ENCODE measurements at regions not wholly inside any gene's neighbourhood (a gene's known extent, or its start where the extent isn't known, plus 50 kb on each side); places are given as distances from the start of the nearest gene placed in this dataset.

- ChIA-PET RAD21 (ENCODE audit: unreplicated experiment) (no interaction called here), SMC1A (ENCODE audit: uncharacterized antibody, unreplicated experiment) (interaction anchor here (0.8 to 2.5 kb wide), 2 partner anchors 14 to 75 kb away, joined by 3 to 7 read pairs; no protein-coding TSS in a partner anchor), CTCF (no interaction called here), POLR2A (no interaction called here)
- H3K27me3 ChIP-seq (replicated peaks in 1 of 2; ENCODE audit: control insufficient read depth in 2 of 2, insufficient read depth in 2 of 2, low read length in 1 of 2) = no peaks in the 10 kb centered on the region
- TF ChIP-seq SUPT20H (IDR thresholded peaks at IDR 0.05; ENCODE audit: borderline replicate concordance, control insufficient read depth, low read depth, low read length) (no peak), PAX8 (IDR thresholded peaks at IDR 0.05) (no peak), SRF (IDR thresholded peaks at IDR 0.05; ENCODE audit: low read depth in 2 of 2, low read length in 2 of 2) (no peak), MYC (IDR thresholded peaks at IDR 0.05; ENCODE audit: insufficient read depth, insufficient read length, insufficient replicate concordance, low read length, severe bottlenecking) (no peak), EP300 (IDR thresholded peaks at IDR 0.05; ENCODE audit: borderline replicate concordance in 1 of 2, control insufficient read depth in 1 of 2, low read depth in 2 of 2, low read length in 2 of 2) (no peak), EZH2 (IDR thresholded peaks at IDR 0.05; ENCODE audit: borderline replicate concordance, control insufficient read depth, low read depth, low read length) (no peak), RFX5 (IDR thresholded peaks at IDR 0.05; ENCODE audit: low read depth, low read length) (no peak), MTA3 (IDR thresholded peaks at IDR 0.05; ENCODE audit: borderline replicate concordance, low read length) (no peak), STAT3 (IDR thresholded peaks at IDR 0.05; ENCODE audit: low read depth, low read length) (no peak), HDAC2 (IDR thresholded peaks at IDR 0.05) (no peak), SMAD5 (IDR thresholded peaks at IDR 0.05; ENCODE audit: low read depth) (no peak), ZBTB4 (CRISPR knock-in tag; IDR thresholded peaks at IDR 0.05) (no peak), BCL3 (IDR thresholded peaks at IDR 0.05; ENCODE audit: borderline replicate concordance, insufficient read depth, low read depth, low read length, poor library complexity, severe bottlenecking) (no peak)
- intact Hi-C loops (cut with micrococcal nuclease; ENCODE audit: unreplicated experiment) = no loop called here
- H2AFZ ChIP-seq (ENCODE audit: control insufficient read depth, low read depth, low read length) = no peak overlapping the region
- no peaks in the 10 kb centered on the region for H4K20me1 ChIP-seq (ENCODE audit: control insufficient read depth, insufficient read depth)
- ATAC-seq (no peak), FAIRE-seq (no peak), DNase-seq (ENCODE audit: low read depth, low spot score) (no peak)
- no peaks in the 10 kb centered on the region for H3K4me1 ChIP-seq (ENCODE audit: control insufficient read depth, insufficient read depth, low read length)
- no peaks in the 10 kb centered on the region for H3K79me2 ChIP-seq (ENCODE audit: control insufficient read depth, insufficient read depth, low read length)
- no peaks in the 10 kb centered on the region; the same call in 2 of the 3 replicates for H3K9me3 ChIP-seq (replicated peaks; ENCODE audit: control insufficient read depth, insufficient read depth, low read length)
- H3K4me2 ChIP-seq (ENCODE audit: control insufficient read depth, insufficient read depth) = no peak overlapping the region
- H3K4me3 ChIP-seq = no peak overlapping the region
- no peak overlapping the region for H3K27ac ChIP-seq (ENCODE audit: control insufficient read depth, insufficient read depth)
- H3K9ac ChIP-seq (ENCODE audit: control insufficient read depth, insufficient read depth, low read length) = no peak overlapping the region
- no peaks in the 10 kb centered on the region for H3K36me3 ChIP-seq (ENCODE audit: control insufficient read depth in 2 of 2, insufficient read depth in 2 of 2, low read length in 1 of 2)
- in situ Hi-C loops (cut with MboI) = no loop called here
- no TSS peak for BruUV-seq (replicated peaks)
These were observed 54.1 kb upstream of the MNS1 start for GRCh38 chr15:56519000-56519399.

All from GM12878 (cell line).